Sigmoid colon (tissue), 4 donors: ENCODE measurements at regions not wholly inside any gene's neighbourhood (a gene's known extent, or its start where the extent isn't known, plus 50 kb on each side); places are given as distances from the start of the nearest gene placed in this dataset.

ENCODE experiments used
- CTCF ChIP-seq, 4 experiments: fragments of 450-650 bp in 3 of 4; fragments of 200-600 bp in 1 of 4; IDR thresholded peaks; one replicate each; pipeline ENCODE4 v1.5.1; 2016 to 2019; ENCODE audit warnings: antibody characterized with exemption in 4 of 4, mild to moderate bottlenecking in 3 of 4, moderate library complexity in 2 of 4
- POLR2A ChIP-seq, 2 donors: fragments of 450-650 bp; IDR thresholded peaks; one replicate each; pipeline ENCODE4 v1.6.1; 2016; ENCODE audit warnings: antibody characterized with exemption in 2 of 2, mild to moderate bottlenecking in 2 of 2, moderate library complexity in 2 of 2
- POLR2AphosphoS5 ChIP-seq, 4 donors: sonication (generic); formaldehyde crosslinking; IDR thresholded peaks; one replicate each; pipeline ENCODE4 v1.6.1; 2017; ENCODE audit warnings: antibody characterized with exemption in 4 of 4

DNA sequence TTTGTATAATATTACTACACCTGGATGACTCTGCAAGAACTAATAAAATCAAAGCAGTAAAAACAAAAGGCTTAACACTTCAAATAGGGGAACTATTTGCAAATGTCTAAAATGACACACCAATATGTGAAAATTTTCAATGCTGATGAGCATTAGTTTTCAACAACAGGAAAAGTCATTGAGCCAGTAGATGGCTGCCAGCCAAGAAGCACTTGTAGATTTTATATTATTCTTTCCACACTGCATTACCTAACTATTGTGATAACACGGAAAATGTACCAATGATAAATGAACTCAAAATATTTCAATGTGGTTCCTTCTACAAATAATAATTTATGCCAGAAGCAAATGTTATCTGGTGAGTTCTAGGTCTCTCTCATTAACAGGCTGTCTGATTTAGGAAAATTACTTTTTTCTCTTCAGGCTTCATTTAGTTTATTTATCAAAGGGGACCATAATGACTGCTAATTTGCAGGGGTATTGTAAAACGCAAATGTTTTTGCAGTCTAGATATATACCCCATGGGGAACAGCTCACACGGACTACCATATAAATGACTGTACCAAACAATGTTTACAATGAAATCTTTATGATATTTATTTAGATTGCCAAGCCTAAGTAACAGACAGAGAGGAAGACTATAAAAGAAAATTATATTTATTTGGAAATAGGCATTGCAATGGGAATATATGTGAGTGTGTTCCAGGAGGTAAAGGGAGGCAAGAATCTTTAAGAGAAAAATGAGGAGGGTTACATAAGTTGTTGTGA is 407.8 kb downstream of the LIG4 start:
- no peak for TF ChIP-seq POLR2A (IDR thresholded peaks at IDR 0.05)
- TF ChIP-seq POLR2AphosphoS5 (IDR thresholded peaks at IDR 0.05) = no peak
- no peak for TF ChIP-seq CTCF (IDR thresholded peaks at IDR 0.05)
